ENCODE measurements at regions not wholly inside any gene's neighbourhood (a gene's known extent, or its start where the extent isn't known, plus 50 kb on each side); places are given as distances from the start of the nearest gene placed in this dataset.

GRCh38 chr2:224104668-224105386 is 65.7 kb upstream of the SERPINE2 start:
- Mint-ChIP-seq H3K4me1 (ENCODE audit: low read depth) (peaks cover 2% of the 10 kb centered on the region), H3K36me3 (ENCODE audit: insufficient read depth) (no peaks in the 10 kb centered on the region), H3K9me3 (ENCODE audit: low read depth) (no peaks in the 10 kb centered on the region), H3K27me3 (no peaks in the 10 kb centered on the region), H3K27ac (no peak overlapping the region), H3K4me3 (ENCODE audit: low read depth) (no peak overlapping the region)
- no peak for DNase-seq (ENCODE audit: low spot score, unreplicated experiment)
- no peak for TF ChIP-seq CTCF (IDR thresholded peaks at IDR 0.05; ENCODE audit: unreplicated experiment)

DNA sequence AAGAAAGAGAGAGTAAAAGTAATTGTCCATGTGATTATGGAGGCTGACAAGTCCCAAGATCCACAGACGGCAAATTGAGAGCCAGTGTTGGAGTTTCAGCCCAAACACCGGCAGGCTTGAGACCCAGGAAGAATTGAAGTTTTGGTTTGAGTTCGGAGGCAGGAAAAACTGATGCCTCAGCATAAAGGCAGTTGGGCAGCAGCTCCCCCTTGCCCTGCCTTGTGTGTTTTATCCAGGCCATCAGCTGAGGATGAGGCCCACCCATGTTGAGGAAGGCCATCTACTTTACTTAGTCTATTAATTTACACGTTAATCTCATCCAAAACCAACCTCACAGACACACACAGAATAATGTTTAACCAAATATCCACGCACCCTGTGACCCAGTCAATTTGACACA is 64.6 kb upstream of the SERPINE2 start:
- no peaks in the 10 kb centered on the region for H3K27me3 Mint-ChIP-seq
- no peak for TF ChIP-seq CTCF (IDR thresholded peaks at IDR 0.05; ENCODE audit: unreplicated experiment)
- no peak for DNase-seq (ENCODE audit: low spot score, unreplicated experiment)
- no peak overlapping the region for H3K4me3 Mint-ChIP-seq (ENCODE audit: low read depth)
- H3K27ac Mint-ChIP-seq = no peak overlapping the region
- H3K36me3 Mint-ChIP-seq (ENCODE audit: insufficient read depth) = no peaks in the 10 kb centered on the region
- H3K4me1 Mint-ChIP-seq (ENCODE audit: low read depth) = peaks cover 2% of the 10 kb centered on the region
- no peaks in the 10 kb centered on the region for H3K9me3 Mint-ChIP-seq (ENCODE audit: low read depth)

GRCh38 chr2:224102991-224103390 is 63.9 kb upstream of the SERPINE2 start:
- Mint-ChIP-seq H3K27ac (no peak overlapping the region), H3K36me3 (ENCODE audit: insufficient read depth) (no peaks in the 10 kb centered on the region), H3K9me3 (ENCODE audit: low read depth) (no peaks in the 10 kb centered on the region), H3K27me3 (no peaks in the 10 kb centered on the region), H3K4me3 (ENCODE audit: low read depth) (no peak overlapping the region), H3K4me1 (ENCODE audit: low read depth) (peaks cover 2% of the 10 kb centered on the region)
- TF ChIP-seq CTCF (IDR thresholded peaks at IDR 0.05; ENCODE audit: unreplicated experiment) = no peak
- DNase-seq (ENCODE audit: low spot score, unreplicated experiment) = no peak

- TF ChIP-seq CTCF (IDR thresholded peaks at IDR 0.05; ENCODE audit: unreplicated experiment) = no peak
- no peak overlapping the region for H3K27ac Mint-ChIP-seq
- H3K36me3 Mint-ChIP-seq (ENCODE audit: insufficient read depth) = no peaks in the 10 kb centered on the region
- H3K4me1 Mint-ChIP-seq (ENCODE audit: low read depth) = peaks cover 2% of the 10 kb centered on the region
- H3K27me3 Mint-ChIP-seq = peaks cover 4% of the 10 kb centered on the region
- DNase-seq (ENCODE audit: low spot score, unreplicated experiment) = no peak
- H3K4me3 Mint-ChIP-seq (ENCODE audit: low read depth) = no peak overlapping the region
- H3K9me3 Mint-ChIP-seq (ENCODE audit: low read depth) = no peaks in the 10 kb centered on the region
Measured at GRCh38 chr2:224101820-224102630, 62.9 kb upstream of the SERPINE2 start.

DNA sequence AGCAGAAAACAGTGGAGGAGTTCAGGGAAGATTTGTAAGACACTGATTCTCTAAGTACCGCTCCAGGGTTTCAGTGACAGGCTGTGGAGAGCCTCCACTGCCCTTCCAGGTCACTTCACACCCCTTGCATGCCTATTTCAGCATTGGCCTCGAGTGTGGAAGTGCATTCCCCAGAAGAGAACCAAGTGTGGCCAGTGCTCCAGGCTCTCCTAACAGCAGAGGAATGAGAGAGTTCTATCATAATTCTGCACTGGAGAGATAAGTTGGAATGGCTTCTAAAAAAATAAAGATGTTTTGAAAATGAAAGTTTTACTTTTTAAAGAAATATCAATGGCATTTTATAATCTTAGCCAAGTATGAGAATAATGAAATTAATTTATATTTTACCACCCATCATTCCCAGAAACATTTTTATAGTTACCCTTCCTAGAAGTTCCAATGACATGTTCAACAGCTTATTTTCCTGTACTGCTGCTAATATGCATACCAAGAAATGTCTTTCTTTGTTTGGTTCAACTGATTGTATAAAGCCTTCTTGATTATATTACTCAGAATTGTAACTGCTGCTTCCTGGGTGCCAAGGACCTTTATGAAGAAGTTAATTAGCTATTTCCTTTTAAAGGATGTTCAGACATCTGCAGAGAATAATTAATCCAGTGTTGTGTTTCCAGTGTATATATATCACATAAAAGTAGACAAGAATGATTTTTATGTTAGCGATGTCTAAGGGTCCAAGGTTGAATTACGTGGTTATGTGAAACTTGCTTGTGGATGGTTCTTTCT is 61.0 kb upstream of the SERPINE2 start:
- no peak for TF ChIP-seq CTCF (IDR thresholded peaks at IDR 0.05; ENCODE audit: unreplicated experiment)
- Mint-ChIP-seq H3K4me3 (ENCODE audit: low read depth) (no peak overlapping the region), H3K27me3 (peaks cover 4% of the 10 kb centered on the region), H3K36me3 (ENCODE audit: insufficient read depth) (no peaks in the 10 kb centered on the region), H3K9me3 (ENCODE audit: low read depth) (no peaks in the 10 kb centered on the region), H3K27ac (no peak overlapping the region), H3K4me1 (ENCODE audit: low read depth) (peaks cover 2% of the 10 kb centered on the region)
- no peak for DNase-seq (ENCODE audit: low spot score, unreplicated experiment)

All from progenitor cell of endocrine pancreas (in vitro differentiated cells).